ENCODE measurements at regions not wholly inside any gene's neighbourhood (a gene's known extent, or its start where the extent isn't known, plus 50 kb on each side); places are given as distances from the start of the nearest gene placed in this dataset.

DNA sequence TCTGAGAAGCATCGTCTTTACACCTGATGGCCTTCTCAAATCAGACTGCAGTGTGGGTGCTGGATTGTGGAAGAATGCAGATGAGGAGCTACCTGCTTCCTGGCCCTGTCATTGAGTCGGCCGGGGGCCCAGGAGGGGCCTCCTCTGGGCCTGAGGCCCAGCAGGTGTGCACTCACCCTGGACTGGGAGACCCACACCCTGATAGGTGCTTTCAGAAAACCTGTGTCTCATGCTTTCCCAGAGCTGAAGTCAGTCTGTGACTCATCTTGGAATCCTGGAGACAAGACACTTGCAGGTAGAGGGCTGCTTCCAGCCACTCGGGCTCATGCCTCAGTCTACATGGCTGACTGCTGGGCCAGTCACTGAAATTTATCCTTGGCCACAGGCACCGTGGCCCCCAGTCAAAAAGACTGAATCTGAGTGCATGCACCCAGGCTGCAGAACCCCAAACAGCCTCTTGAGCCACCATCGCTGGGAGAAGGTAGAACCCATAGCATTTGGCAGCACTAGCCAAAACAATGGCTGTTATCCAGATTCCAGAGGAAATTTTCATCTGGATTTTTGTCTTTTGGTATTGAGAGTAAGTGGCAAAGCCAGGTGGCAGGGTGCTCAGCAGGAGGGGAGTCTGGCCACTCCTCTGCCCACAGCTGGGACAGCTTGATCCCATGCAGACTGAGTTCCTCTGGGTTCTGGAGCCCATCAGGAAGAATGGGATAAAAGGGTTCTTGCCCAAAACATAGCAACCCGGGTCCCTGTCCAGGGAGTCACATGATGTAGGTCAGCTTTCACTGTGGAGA lies 182.0 kb upstream of the CST7 start:
- H3K36me3 ChIP-seq: no peaks in the 10 kb centered on the region
- no peak for DNase-seq
- H3K9me3 ChIP-seq: no peaks in the 10 kb centered on the region
- H3K27me3 ChIP-seq: no peaks in the 10 kb centered on the region
- H3K4me3 ChIP-seq: no peak overlapping the region

DNA sequence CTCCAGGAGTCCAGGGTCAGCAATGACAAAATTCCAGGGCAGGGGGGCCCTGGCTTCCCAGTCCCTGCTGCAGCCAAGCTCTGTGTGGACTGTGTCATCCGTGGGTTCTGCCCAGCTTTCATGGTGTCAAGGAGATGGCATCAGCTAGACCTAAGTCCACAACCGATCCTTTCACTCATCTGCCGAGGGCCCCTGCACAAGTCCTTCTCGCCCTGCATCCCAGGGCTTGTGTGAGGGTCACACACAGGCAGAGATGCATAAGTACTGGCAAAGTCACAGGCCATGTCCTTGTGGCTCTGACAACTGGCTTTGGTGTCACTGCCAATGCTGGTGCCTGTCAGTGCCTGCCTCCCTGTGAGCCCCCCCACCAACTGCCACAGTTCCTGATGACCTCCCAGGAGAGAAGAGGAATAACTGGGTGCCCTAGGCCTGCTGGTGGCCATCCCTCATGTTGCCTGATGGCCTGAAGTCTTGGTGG lies 181.4 kb upstream of the CST7 start:
- H3K27me3 ChIP-seq: no peaks in the 10 kb centered on the region
- no peak overlapping the region for H3K4me3 ChIP-seq
- DNase-seq: no peak
- no peaks in the 10 kb centered on the region for H3K9me3 ChIP-seq
- no peaks in the 10 kb centered on the region for H3K36me3 ChIP-seq

DNA sequence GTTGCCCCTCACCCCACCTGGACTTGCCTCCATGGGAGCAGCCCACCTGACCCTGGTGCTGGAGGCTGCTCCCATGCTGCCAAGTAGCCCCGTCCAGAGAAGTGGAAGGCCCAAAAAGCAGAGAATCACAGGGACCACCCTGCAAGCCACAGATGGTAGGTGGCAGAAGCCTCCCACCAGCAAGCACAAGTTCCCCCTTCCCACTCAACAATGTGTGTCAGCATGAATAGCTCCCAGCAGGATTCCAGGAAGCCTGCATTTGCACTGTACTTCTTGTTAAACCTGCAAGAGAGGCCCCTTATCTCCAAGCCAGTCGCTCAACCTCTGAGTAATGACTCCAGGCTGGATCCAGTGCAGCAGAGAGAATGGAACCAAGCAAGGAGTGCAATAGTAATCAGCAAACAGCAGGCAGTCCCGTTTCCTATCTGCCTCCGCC lies 180.8 kb upstream of the CST7 start:
- Histone ChIP-seq H3K27me3 (no peaks in the 10 kb centered on the region), H3K9me3 (no peaks in the 10 kb centered on the region), H3K36me3 (no peaks in the 10 kb centered on the region), H3K4me3 (no peak overlapping the region)
- no peak for DNase-seq

DNA sequence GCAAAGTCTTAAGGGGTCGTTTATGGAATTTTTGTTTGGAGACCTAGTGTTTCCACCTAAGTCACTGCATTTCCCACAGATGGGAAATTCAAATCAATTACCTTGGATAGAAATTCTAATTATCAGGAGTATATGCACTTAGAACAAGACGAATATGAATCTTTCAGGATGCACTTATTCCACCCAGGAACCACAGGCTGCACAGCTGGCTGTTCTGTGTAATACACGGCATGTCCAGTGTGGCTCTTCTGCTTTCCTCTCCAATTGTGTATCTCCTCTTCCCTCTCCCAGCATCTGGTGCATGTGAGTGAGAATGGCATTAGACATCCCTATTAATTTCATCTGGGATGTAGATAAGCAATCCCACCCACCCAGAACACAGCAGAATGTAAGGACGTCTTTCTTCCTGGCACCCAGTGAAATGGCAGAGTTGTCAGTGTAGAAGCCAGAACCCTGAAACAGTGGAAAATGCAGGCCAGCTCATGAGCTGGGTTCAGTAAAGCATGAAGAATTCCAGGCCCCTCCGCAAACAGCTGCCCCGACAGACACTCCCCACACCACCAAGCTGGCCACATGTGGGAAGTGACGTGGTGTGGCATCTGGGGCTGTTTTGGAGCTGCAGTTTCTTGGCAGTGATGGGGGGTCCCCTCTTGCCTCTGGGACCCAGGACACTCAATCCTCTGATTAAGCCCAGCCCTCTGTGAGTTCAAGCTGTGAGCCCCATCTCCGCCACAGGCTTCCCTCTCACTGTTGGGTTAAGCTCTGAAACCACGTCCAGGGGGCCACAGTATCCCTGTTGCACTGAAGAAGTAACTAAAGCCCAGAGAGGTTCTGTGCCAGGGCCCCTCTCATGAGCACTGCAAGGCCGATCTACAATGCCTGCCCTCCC lies 180.1 kb upstream of the CST7 start:
- no peaks in the 10 kb centered on the region for H3K27me3 ChIP-seq
- no peaks in the 10 kb centered on the region for H3K9me3 ChIP-seq
- no peak for DNase-seq
- H3K4me3 ChIP-seq: no peak overlapping the region
- no peaks in the 10 kb centered on the region for H3K36me3 ChIP-seq

DNA sequence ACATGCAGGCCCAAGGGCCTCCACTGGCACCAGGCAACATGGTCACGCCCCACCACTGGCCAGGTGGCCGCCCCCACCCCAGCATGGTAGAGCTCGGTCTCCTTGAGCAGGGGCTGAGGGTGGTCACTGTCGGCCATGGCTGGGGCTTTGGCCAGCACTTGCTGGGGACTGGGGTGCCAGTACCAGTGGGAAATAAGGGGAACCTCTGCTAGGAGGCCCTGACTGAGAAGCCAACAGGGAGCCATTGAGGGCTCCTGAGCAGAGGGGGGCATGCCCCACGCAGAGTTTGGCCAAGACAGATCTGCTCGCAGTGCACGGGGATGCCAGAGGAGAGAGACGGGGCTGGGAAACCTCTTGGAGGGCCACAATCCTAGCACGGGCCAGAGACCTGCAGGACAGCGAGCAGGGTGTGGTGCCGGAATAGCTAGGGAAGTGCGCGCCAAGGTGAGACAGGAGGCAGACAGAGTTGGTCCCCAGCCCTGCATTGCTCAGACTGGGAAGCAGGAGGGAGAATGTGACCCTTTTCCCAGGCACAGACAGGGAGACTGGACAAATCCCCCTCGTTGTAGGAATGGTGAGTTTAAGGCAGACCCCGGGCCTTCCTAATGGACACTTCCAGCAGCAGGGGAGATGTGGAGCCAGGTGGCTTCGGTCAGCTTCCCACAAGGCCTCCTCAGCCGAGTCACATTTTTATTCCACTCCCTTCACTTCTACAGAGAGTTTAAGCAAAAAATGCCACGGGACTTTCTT lies 179.0 kb upstream of the CST7 start:
- H3K9me3 ChIP-seq: no peaks in the 10 kb centered on the region
- DNase-seq: no peak
- no peaks in the 10 kb centered on the region for H3K36me3 ChIP-seq
- no peak overlapping the region for H3K4me3 ChIP-seq
- no peaks in the 10 kb centered on the region for H3K27me3 ChIP-seq

DNA sequence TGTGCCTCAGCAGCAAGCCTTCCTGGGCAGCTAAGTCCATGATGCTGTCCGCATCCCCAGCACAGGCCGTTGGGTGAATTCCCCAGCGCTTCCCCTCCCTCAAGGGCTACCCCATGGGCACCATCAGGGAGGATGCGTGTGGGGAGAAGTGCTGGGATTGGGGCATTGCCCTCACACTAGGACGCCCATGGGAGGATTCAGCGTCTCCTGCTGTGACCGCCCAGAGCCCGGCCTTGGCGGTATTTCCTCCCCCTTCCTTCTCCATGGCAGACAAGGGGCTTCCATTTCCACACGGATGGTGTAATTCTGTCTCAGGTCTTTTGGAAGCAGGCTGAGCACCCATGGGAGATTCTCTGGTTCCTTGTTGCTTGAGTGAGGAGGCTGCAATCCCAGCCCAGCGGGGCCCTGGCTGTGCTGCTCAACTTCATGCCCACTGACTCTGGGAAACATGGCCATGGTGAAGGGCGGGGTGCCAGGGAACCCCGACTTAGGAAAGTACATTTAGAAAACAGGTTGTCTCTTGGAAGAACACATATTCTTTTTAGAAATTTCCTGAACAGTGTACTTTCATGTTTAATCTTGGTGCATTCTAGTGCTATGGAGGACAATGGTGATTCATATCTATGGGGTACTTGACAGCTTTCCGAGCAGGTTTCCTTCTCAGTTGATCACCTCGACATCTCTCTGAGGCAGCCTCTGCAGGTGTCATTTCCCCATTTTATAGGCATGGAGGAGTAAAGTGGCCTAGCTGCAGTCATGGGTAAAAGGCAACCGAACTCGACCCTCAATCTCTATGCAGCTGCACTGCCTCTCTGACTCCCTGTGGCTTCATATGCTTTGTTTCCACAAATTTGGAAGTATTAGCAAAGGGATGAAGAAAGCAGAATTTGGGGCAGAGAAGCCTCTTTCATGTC lies 178.2 kb upstream of the CST7 start:
- no peak for DNase-seq
- Histone ChIP-seq H3K27me3 (no peaks in the 10 kb centered on the region), H3K9me3 (no peaks in the 10 kb centered on the region), H3K36me3 (no peaks in the 10 kb centered on the region), H3K4me3 (no peak overlapping the region)

DNA sequence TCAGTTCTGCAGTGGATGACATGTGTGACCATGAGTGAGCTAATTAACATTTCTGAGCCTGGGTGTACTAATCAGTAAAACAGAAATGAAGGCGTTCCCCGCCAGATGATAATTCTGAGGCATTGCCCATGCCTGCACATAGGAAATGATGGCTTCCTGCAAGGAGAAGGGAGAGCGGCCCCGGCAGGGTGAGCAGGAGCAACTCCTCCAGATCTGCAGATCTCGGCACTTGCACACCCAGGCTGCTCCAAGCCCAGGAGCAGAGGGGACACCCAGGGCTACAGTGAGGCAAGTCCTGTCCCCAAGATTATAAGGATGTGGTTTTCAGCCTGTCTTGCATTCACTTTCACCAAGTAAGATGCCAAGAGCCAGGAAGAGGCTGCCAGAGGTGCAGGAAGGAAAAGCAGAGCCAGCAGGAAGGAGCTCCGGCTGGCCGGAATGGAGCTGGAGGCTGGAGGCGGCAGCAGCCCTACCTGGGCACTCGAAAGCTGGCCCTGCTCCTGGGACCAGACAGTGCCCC lies 177.5 kb upstream of the CST7 start:
- DNase-seq: no peak
- Histone ChIP-seq H3K9me3 (no peaks in the 10 kb centered on the region), H3K36me3 (no peaks in the 10 kb centered on the region), H3K4me3 (no peak overlapping the region), H3K27me3 (no peaks in the 10 kb centered on the region)

DNA sequence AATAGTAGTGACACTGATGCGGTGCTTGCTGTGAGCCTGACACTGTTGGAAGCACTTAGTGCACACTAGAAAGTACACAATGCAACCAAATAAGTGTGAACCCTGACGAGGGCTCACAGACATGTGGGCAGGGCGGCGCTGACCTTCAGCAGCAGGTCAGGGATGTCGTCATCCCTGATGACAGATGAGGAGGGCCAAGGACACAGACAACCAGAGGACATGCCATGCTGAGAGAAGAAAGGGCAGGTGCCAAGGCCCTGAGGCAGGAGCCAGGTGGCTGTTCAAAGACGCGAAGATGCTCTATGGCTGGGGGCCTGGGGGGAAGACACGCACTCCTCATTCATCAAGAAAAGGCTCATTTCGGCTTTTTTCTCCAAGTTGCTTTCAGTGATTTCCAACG lies 176.4 kb upstream of the CST7 start:
- Histone ChIP-seq H3K9me3 (no peaks in the 10 kb centered on the region), H3K27me3 (no peaks in the 10 kb centered on the region), H3K36me3 (no peaks in the 10 kb centered on the region), H3K4me3 (no peak overlapping the region)
- no peak for DNase-seq

DNA sequence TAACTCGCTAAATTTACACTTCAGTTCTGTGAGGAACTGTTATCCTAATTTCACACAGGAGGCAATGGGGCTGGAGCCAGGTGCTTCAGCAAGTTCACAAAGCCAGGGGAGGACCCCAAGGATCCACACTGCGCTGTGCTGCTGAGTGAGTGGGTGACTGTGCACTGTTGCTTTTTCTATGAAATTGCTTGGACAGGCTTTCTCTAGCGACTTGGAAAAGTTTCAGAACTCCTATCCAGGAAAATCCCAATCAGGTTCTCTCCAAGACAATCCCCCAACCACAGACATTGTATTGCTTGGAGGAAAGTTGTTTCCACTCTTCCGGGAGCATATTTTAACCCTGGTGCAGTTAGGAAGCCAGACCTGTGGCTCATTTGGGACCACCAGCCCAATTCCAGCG lies 175.9 kb upstream of the CST7 start:
- no peak overlapping the region for H3K4me3 ChIP-seq
- DNase-seq: no peak

DNA sequence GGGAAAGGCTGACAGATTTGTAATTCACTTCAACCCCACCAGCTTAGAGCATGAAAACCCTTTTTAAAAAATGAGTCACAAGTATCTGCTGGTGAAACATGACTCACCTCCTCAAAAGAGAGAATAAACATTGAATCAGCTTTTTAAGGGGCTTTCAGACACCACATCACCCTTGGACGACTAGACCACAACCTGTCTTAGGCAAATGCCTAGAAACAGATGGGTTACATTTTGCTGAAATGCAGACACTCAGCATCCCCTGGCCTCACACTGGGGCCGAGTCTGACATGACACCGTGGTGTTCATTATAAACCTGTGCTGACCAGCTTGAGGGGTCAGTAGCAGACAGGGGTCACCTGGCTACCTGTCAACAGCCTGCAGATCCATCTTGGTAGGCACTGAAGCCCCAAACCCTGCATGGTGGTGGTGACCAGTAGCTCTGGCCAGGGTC lies 175.3 kb upstream of the CST7 start:
- Histone ChIP-seq H3K4me3 (no peak overlapping the region), H3K27me3 (no peaks in the 10 kb centered on the region), H3K36me3 (no peaks in the 10 kb centered on the region), H3K9me3 (no peaks in the 10 kb centered on the region)
- peak; percentile 31 for DNase-seq

More for the DNA sequence above, 175.9 kb upstream of the CST7 start:
- Histone ChIP-seq H3K36me3 (no peaks in the 10 kb centered on the region), H3K9me3 (no peaks in the 10 kb centered on the region), H3K27me3 (no peaks in the 10 kb centered on the region)

DNA sequence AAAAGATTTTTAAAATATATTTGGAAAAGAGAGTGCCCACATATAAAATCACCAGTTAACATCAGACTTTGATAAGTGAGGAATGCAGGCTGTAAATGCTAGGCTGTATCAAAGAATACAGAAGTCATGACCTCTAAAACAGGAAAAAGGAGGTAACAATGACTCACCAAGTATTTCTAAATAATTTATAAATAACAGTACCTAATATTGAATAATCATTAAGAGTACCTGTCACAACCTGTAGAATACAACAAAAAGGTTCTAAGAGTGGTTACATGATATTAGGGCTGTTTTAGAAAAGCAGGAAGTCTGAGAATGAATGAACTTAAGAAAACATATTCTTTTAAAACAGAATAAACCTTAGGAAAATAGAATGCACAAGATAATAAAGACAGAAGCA lies 173.1 kb upstream of the CST7 start:
- Histone ChIP-seq H3K36me3 (no peaks in the 10 kb centered on the region), H3K4me3 (no peak overlapping the region), H3K9me3 (no peaks in the 10 kb centered on the region), H3K27me3 (no peaks in the 10 kb centered on the region)
- no peak for DNase-seq

DNA sequence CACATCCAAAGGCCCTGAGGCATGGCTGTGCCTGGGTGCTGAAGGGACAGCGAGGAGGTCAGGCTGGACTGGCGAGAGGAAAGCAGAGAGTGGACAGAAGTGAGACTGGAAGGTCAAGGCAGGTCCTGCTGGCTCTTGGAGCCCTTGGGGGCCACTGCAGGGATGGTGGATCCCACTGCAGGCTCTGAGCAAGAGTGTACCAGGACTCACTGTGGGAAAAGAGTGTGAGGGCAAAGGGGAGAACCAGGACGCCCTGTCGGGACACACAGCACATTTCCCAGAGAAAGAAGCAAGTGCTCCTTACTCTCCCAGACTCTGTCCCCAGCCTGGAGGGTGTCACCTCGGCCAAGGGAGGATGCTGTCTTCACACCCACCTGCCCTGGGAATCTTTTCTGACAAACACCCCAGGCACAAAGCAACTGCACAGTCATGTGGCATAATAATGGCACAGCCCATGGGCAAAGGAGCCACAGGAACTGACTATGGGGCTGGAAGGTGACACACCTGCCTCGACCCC lies 172.3 kb upstream of the CST7 start:
- DNase-seq: no peak
- H3K27me3 ChIP-seq: no peaks in the 10 kb centered on the region
- no peaks in the 10 kb centered on the region for H3K9me3 ChIP-seq
- no peaks in the 10 kb centered on the region for H3K36me3 ChIP-seq
- H3K4me3 ChIP-seq: no peak overlapping the region

DNA sequence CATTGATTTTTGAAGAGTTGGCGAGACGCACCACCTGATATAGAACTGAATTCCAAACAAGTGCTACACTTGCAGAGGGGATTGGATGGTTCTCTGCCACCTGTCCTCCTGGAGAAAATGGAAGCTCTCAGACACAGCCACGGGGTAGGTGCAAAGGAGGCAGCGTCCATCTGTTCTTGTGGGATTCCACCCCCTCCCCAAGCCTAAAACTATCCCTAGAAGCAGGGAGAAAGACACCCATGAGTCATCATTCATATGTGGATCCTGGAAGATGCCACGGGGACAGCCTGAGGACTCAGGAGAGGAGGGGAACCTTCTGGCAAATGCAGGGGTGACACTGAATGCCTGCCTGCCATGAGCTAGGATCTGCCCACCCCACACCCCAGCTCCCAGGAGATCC lies 171.3 kb upstream of the CST7 start:
- Histone ChIP-seq H3K36me3 (no peaks in the 10 kb centered on the region), H3K27me3 (no peaks in the 10 kb centered on the region), H3K9me3 (no peaks in the 10 kb centered on the region), H3K4me3 (no peak overlapping the region)
- DNase-seq: no peak

DNA sequence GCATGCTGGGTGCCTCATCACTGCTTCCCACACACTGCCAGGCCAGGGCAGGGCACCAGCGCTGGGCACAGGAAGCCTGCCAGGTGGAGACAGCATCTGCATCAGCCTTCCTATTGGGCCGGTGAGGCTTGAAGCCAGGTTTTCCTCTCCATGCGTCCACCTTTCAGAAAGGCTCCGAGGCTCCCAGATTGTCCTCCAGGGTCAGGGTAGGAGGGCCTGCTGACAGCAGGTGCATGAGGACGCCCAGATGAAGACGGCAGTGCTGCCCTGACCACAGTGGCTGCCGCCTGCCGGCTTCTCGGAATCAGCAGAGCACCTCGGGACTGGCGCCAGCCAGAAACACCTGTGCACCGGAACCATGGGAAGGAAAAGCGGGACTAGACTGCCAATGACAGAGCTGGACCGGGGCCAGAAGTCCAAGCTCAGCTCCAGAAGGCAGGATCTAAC lies 170.5 kb upstream of the CST7 start:
- DNase-seq: peak; percentile 40
- no peak overlapping the region for H3K4me3 ChIP-seq
- H3K36me3 ChIP-seq: no peaks in the 10 kb centered on the region
- no peaks in the 10 kb centered on the region for H3K9me3 ChIP-seq
- no peaks in the 10 kb centered on the region for H3K27me3 ChIP-seq

DNA sequence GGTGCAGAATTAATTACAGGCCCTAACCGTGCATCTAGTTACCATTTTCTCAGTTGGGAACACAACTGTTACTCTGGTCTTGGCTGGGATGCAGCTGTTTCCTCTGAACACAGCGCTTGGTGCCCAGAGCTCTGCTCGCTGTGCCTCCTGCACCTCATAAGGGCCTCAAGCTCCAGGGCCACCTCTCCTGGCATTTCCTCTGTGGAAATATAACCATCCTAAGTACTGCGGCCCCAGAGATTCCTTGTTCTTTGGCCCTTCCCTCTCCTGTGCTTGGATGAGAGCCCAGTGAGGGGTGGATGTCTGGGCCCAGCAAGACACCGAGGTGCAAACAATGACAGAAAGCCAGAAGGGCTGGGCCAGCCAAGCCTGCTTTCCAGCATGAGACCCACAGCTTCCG lies 169.9 kb upstream of the CST7 start:
- Histone ChIP-seq H3K27me3 (no peaks in the 10 kb centered on the region), H3K4me3 (no peak overlapping the region), H3K36me3 (no peaks in the 10 kb centered on the region), H3K9me3 (no peaks in the 10 kb centered on the region)
- no peak for DNase-seq

DNA sequence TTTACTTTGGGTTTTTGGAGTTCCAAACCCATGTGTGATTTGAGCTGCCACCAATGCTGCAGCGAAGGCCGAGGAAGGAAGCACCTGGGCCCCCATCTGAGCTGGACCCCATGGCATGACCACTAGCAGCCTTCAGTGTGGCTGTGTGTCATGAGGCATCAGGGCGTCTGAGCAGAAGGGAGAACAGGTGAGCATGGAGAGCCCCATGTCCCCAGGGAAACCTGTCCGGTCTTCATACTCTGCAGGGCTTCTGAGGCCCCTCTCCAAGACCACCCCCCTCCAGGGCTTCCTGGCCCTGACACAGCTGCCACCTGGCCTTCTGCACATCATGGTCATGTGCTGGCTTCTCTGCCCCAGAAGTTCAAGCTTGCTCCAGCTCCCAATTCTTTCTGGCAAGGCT lies 169.1 kb upstream of the CST7 start:
- Histone ChIP-seq H3K36me3 (no peaks in the 10 kb centered on the region), H3K4me3 (no peak overlapping the region), H3K9me3 (no peaks in the 10 kb centered on the region), H3K27me3 (no peaks in the 10 kb centered on the region)
- no peak for DNase-seq

All from MG63 (cell line).